ENCODE measurements at regions not wholly inside any gene's neighbourhood (a gene's known extent, or its start where the extent isn't known, plus 50 kb on each side); places are given as distances from the start of the nearest gene placed in this dataset.

DNA sequence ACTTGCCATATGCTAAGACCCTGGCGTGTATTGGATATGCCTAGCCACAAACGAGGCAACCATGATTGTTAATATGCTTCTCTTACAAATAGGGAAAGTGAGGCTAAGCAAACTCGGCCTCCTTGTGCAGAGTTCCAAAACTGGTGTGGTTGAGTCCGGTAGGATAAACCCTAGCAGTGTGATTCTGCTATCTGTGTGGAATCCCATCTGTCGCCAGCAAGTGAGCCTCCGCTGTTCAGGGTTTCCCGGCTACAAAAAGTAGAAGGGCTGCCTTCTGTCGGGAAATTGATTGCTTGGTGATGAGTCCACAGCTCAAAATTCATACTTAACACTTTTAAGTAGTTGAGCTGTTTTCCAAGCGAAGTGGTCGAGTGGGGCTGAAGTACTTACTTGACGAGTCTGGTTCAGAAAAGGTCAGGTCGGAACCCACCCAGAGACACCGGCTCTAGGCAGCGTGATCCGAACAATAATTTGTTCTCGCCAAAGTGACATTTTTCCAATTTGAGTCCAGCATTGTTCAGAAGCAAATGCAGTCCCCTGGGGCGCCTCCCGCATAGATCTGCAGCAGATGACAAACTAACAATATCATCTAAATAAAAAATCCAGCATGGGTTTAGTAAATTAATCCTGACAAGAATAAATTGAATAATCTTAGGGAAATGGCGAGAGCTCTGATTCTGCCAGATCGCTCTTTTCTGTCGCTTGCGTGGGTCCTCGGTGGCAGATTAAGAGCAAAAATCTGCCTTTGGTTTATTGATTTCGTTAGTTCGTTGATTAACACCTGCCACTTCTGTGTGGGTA, 686.7 kb upstream of the RBFOX1 start:
- no peak for DNase-seq

DNA sequence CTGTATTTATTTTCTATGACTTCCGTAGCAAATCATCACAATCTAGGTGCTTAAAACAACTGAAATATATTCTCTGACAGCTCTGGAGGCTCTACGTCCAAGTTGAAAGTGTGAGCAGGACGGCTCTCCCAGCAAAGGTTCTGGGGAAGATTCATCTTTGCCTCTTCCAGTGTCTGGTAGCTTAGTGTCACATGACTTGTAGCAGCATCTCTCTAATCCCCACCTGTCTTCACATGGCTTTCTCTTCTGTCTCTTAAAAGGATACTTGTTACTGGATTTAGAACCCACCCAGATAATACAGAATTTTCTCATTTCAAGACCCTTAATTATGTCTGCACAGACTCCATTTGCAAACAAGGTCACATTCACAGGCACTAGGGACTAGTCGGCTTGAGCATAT, 687.7 kb upstream of the RBFOX1 start:
- no peak for DNase-seq

DNA sequence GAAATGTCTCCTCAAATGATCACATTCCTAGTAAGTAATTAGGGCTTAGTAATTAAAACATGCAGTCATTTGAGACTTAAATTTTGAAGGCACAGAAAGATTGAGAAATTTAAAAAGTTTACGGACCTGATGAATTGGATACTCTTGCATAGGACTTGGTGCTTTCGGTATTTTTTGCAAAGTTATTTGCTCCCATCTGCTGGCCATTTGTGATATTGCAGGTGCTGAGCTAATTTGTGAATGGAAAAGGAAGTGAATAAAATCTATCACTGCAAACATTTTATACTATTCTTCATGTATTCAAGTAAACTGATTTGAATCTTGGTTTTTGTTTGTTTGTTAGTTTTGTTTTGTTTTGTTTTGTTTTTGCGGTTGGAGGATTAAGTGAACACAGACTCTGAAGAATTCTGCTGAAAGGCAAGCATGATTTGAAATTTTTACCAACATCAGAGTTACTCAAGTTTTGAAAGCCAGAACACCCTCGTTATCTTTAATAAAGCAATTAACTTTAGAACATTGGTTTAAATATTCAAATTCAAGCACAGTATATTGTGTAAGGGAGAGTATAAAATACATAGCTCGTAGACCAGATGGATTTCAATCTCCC, 689.5 kb upstream of the RBFOX1 start:
- DNase-seq, result peak; percentile 57

DNA sequence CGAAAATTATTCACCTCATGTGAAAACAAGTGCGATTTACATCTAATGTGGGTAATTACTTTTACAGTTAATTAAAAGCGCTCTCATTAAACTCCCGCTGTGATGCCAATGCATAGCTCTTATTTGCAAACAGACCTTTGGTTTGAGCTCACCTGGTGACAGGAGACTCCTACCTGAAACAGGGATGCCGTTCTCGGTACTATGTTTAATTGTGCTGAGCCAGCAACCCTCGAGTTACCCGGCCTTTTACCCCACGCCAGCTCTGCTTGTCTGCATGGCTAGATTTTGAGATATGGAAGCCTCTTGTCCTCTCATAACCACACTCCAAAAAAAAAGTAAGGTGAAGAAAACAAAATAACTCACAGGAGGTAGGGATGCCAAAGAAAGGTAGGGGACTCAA, 690.4 kb upstream of the RBFOX1 start:
- no peak for DNase-seq

- DNase-seq, result no peak
These were observed 691.6 kb upstream of the RBFOX1 start for GRCh38 chr16:6641091-6641490.

DNA sequence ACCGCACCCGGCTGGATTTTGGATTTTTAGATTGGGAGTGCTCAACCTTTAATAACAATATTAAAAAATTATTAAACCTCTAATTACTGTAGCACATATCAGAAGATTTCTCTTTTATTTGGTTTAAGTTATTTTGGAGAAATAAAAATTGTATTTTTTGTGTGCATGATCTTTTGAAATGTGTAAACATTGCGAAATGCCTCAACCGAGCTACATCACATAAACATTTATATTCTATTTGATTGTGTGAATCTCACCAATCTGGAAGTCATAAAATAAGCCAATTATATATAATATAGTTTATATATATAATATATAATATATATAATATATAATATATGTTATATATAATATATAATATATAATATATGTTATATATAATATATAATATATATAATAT, 696.2 kb upstream of the RBFOX1 start:
- DNase-seq, result no peak

GRCh38 chr16:6634151-6634550, 698.5 kb upstream of the RBFOX1 start:
- no peak for DNase-seq

- DNase-seq, result no peak
These were observed 699.2 kb upstream of the RBFOX1 start for GRCh38 chr16:6633456-6633855.

GRCh38 chr16:6629110-6629509, 703.5 kb upstream of the RBFOX1 start:
- DNase-seq, result no peak

- no peak for DNase-seq
These were observed 707.0 kb upstream of the RBFOX1 start for GRCh38 chr16:6625606-6626005.

- DNase-seq, result no peak
These were observed 713.8 kb upstream of the RBFOX1 start for GRCh38 chr16:6618874-6619273.

DNA sequence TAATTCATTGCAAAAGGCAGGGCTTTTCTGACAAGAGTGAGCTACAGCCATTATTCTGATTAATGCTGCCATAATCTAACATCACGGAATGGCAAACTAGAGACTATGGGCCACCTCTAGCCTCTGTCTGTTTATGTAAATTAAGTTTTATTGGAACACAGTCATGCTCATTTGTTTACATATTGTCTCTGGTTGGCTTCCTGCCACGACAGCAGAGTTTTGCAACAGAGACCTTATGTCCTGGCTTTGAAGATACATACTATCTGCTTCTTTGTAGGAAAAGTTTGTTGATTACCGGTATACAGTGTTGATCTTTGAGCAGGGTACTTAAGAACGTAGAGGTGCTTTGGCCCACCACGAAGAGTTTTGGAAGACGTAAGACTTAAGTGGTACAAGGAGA, 715.9 kb upstream of the RBFOX1 start:
- DNase-seq, result no peak

- no peak for DNase-seq
These were observed 717.0 kb upstream of the RBFOX1 start for GRCh38 chr16:6615636-6616035.

DNA sequence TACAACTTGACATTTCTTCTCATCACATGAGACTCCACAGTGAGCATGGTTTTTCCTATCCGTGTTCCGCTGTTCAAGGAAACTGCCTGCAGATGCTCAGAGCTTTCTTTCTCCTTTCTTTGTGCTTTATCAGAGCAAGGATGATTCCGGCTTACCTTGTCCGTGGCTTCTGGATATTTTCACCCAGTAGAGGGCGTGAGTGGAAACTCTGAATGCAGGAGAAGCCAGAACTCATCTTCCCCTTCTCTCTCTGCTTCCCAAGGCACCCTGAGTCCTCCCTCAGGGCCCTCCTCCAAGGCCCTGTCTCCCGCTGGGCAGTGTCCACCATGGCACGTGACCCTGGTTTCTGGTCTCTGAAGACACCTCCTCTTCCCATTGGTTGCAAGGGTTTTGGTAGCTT, 721.1 kb upstream of the RBFOX1 start:
- no peak for DNase-seq

- DNase-seq, result no peak
These were observed 727.2 kb upstream of the RBFOX1 start for GRCh38 chr16:6605490-6605889.

DNA sequence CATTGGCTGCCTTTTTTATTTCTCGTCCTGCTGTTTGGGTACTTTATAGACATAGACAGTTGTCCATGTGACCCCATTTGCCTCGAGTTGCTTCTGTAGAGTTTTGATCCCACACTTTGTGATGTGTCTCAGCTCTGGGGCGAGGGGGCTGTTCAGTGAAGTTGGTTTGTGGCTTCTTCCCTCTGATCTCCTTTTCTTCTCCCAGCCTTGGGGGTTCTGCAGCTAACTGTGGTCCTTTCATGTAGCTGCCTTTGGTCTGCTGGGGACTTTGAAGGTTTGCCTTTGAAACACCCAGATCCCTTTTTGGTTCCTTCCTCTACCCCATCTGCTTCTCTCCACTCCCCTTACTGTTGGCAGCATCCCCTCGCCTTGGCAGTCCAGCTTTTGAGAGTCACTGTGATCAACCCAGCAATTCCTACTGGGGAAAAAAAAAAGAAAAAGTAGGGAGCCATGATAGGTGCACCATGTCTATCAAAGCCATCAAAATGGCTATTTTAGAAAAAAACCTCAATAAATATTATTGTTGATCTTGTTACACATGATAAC, 728.8 kb upstream of the RBFOX1 start:
- no peak for DNase-seq

- no peak for DNase-seq
These were observed 730.2 kb upstream of the RBFOX1 start for GRCh38 chr16:6602405-6602804.

- DNase-seq, result no peak
These were observed 732.5 kb upstream of the RBFOX1 start for GRCh38 chr16:6600167-6600566.

DNA sequence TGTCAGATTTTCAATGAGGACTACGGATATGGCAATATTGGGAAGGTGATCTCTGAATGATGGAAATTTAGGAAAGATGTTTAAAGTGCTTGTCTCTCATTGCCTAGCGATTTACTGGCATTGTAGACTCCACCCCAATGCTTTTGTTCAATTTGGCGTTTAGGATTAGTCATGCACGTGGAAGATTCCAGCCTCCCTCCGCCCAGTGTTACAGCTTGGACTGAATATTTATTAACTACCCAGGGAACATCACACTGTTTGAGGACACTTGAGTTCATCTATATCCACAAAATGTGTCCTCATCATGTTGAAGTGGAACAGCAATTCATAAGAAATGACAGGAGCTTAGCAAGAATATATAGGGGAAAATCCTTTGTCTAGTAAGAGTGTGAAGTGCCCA, 738.8 kb upstream of the RBFOX1 start:
- DNase-seq, result no peak

DNA sequence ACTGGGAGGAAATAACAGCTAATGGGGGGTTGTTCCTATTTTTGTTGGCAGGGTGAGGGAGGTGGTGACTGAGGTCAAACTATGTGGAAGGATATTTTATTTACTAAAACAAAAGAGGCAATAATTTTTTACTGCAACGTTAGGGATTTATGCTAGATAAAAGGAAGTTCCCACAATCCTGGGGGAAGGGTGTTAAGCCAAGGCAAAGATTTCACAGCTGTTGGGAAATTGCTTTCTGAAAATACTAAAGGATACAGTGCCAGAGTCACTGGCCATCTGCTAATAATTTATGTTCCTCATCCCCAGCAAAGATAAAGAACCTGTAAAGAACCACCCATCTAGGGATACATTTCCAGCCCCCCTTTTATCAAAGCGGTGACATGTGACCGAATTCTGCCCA, 756.0 kb upstream of the RBFOX1 start:
- DNase-seq, result no peak

DNA sequence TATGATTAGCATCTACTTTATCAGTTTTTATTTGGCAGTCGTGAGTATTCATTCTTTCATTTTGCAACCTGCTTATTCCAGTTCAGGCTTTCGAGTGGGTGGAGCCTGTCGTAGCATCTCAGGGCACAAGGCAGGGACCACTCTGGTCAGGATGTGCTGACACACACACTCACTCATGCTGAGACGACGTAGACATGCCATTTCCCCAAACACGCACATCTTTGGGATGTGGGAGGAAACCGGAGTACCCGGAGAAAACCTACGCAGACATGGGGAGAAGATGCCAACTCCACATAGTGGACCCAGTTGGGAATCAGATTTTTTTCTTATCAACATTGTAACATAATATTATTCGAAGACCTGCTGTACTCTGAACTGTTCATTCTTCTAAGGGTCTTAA, 756.5 kb upstream of the RBFOX1 start:
- no peak for DNase-seq

- DNase-seq, result no peak
These were observed 758.5 kb upstream of the RBFOX1 start for GRCh38 chr16:6574146-6574545.

DNA sequence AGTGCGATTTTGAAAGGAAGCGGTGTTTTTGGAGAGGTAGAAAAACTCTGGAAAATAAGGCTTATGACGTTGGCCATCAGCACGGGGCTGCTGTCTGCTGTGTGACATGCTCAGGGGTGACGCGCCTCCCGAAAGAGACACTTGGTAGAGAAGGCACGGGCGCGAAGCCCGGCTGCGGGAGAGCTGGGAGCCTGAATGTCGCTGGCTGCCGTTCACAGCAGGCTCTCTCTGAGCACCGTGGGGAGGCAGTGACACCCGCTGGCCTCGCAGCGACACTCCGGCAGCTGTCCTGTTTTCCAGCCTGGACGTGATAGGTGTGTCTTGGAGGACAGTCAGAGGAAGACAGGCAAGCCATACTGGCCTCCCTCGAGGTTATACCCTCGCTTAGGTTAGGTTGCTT, 759.1 kb upstream of the RBFOX1 start:
- peak; percentile 18 for DNase-seq

DNA sequence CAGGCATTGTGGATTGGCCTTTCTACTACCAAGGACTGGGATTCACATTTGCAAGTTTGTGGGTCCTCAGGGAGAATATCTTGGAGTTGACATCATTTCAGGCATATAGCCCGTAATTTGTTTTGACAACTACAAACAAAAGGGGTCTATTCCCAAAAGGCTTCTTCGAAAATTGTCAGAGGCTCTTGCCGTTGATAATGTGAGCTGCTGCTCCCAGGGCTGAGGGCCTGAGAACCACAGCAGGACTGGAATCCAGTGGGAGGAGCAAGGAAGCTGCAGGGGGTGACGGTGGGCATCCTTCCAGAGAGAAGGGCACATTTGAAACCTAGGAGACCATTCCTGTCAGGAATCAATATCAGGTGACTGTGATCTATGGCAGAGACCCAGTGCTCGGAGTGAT, 761.6 kb upstream of the RBFOX1 start:
- DNase-seq, result no peak

GRCh38 chr16:6570530-6570929, 762.1 kb upstream of the RBFOX1 start:
- no peak for DNase-seq

All from right hindlimb (tissue), 1 donor.